ENCODE measurements at regions not wholly inside any gene's neighbourhood (a gene's known extent, or its start where the extent isn't known, plus 50 kb on each side); places are given as distances from the start of the nearest gene placed in this dataset.

DNA sequence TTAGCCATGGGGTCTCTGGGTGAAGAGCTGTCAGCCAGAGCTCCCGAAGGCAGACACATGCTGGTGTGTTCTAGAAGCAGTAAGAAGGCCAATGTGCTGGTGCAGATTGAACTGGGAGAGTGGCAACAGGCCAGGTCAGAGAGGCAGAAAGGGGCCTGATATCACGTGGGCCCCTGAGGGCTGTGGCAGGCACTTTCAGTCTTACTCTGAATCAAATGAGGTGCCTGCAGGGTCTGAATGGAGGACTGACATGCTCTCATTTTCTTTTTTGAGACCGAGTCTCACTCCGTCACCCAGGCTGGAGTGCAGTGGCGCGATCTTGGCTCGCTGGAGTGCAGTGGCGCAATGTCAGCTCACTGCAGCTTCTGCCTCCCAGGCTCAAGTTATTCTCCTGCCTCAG is 293.8 kb downstream of the ABCC12 start:
- no peak overlapping the region for H3K4me3 ChIP-seq (ENCODE audit: insufficient read depth, low read depth, low read length, poor library complexity, severe bottlenecking)
- no peaks in the 10 kb centered on the region for H3K9me3 ChIP-seq (ENCODE audit: control insufficient read depth, low read length)
- no peaks in the 10 kb centered on the region for H3K27me3 ChIP-seq (replicated peaks; ENCODE audit: control insufficient read depth, insufficient read depth, low read length, poor library complexity, severe bottlenecking)
- H3K36me3 ChIP-seq (ENCODE audit: control insufficient read depth, insufficient read depth, low read length) = no peaks in the 10 kb centered on the region
- H3K27ac ChIP-seq (ENCODE audit: insufficient read depth, low read length, poor library complexity, severe bottlenecking) = no peak overlapping the region
- no peak for DNase-seq
- H3K4me1 ChIP-seq (ENCODE audit: control insufficient read depth, insufficient read depth, low read length, poor library complexity, severe bottlenecking) = no peaks in the 10 kb centered on the region

DNA sequence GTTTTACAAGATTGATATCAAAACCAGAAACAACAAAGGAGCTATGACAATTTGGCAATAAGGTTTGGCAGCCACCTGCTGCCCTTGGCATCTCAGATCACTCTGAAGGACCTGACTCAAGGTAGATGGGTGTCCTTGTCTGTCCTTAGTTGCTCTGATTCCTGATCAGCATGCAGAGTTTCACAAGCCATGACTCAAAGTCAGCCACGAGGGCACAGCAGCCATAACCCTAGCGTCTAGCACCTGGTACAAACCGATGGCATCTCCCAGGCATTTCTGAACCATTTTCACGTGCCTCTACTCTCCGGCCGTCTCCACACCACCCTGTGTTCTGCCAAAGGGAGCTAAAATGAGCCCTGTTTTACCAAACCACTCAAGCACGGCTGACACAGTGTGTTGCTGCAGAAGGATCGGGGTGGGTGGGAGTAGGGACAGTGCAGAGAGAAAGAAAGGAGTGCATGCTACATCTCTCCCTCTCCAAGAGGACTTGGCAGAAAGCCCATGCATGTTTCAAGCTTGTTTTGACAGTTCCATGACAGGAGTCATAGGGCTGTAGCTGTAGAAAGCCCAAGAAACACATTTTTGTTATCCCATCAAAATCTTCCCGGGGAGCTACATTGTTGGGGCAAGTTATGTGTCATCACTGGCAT is 297.3 kb downstream of the ABCC12 start:
- no peak overlapping the region for H3K27ac ChIP-seq (ENCODE audit: insufficient read depth, low read length, poor library complexity, severe bottlenecking)
- H3K9me3 ChIP-seq (ENCODE audit: control insufficient read depth, low read length) = no peaks in the 10 kb centered on the region
- no peak for DNase-seq
- H3K27me3 ChIP-seq (replicated peaks; ENCODE audit: control insufficient read depth, insufficient read depth, low read length, poor library complexity, severe bottlenecking) = no peaks in the 10 kb centered on the region
- no peaks in the 10 kb centered on the region for H3K4me1 ChIP-seq (ENCODE audit: control insufficient read depth, insufficient read depth, low read length, poor library complexity, severe bottlenecking)
- H3K4me3 ChIP-seq (ENCODE audit: insufficient read depth, low read depth, low read length, poor library complexity, severe bottlenecking) = no peak overlapping the region
- no peaks in the 10 kb centered on the region for H3K36me3 ChIP-seq (ENCODE audit: control insufficient read depth, insufficient read depth, low read length)

DNA sequence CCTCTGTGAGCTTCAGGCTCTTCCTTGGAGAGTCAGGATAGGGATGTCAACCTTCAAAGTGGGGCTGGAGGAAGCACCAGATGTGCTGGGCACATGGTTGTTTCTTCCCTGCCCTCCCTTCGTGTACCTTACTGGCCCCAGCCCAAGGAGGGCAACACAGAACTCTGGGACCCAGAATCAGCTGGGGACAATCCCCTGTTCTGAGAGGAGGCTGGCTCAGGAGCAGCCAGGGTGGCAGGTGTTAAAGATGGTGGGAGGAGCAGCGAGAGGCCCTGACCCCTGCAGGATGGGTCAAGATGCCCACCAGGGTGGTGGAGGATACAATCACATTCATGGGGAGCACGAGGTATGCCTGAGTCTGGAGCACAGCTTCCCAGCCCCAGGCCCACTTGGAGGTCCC is 300.4 kb downstream of the ABCC12 start:
- H3K4me1 ChIP-seq (ENCODE audit: control insufficient read depth, insufficient read depth, low read length, poor library complexity, severe bottlenecking) = no peaks in the 10 kb centered on the region
- H3K27ac ChIP-seq (ENCODE audit: insufficient read depth, low read length, poor library complexity, severe bottlenecking) = no peak overlapping the region
- no peaks in the 10 kb centered on the region for H3K27me3 ChIP-seq (replicated peaks; ENCODE audit: control insufficient read depth, insufficient read depth, low read length, poor library complexity, severe bottlenecking)
- H3K9me3 ChIP-seq (ENCODE audit: control insufficient read depth, low read length) = no peaks in the 10 kb centered on the region
- DNase-seq = no peak
- H3K36me3 ChIP-seq (ENCODE audit: control insufficient read depth, insufficient read depth, low read length) = no peaks in the 10 kb centered on the region
- H3K4me3 ChIP-seq (ENCODE audit: insufficient read depth, low read depth, low read length, poor library complexity, severe bottlenecking) = no peak overlapping the region

DNA sequence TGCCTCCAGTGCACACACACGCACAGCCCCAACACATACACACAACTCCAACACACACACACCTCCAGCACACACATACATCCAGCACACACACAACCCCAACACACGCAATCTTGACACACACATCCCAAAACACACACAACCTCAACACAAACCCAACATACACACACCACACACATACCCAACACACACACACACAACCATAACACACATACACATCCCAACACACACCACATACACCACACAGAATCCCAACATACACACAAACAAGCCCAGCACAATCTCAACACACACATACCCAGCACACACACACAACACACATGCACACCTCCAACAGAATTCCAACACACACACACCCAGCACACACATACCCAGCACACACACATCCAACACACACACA is 301.1 kb downstream of the ABCC12 start:
- Histone ChIP-seq H3K27me3 (replicated peaks; ENCODE audit: control insufficient read depth, insufficient read depth, low read length, poor library complexity, severe bottlenecking) (no peaks in the 10 kb centered on the region), H3K9me3 (ENCODE audit: control insufficient read depth, low read length) (no peaks in the 10 kb centered on the region), H3K36me3 (ENCODE audit: control insufficient read depth, insufficient read depth, low read length) (no peaks in the 10 kb centered on the region), H3K4me3 (ENCODE audit: insufficient read depth, low read depth, low read length, poor library complexity, severe bottlenecking) (no peak overlapping the region), H3K27ac (ENCODE audit: insufficient read depth, low read length, poor library complexity, severe bottlenecking) (no peak overlapping the region), H3K4me1 (ENCODE audit: control insufficient read depth, insufficient read depth, low read length, poor library complexity, severe bottlenecking) (no peaks in the 10 kb centered on the region)
- DNase-seq = no peak

DNA sequence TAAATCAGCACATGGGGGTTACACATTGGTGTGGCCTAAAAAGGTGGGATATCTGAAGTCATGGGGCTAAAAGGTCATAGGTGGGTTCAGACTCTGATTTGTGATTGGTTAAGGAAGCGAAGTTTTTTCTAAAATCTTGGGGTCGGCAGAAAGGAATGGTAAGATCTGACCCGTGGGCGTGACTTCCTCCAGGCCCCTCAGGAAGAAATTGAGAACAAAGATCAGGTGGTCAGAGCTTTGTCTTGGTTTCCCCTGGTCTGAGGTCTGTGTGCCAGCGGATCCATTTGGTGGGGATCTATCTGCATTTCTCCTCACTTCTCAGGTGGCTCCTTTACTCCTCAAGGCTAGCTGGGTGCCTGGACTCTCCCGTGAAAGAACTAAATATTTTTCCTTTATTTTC is 302.8 kb downstream of the ABCC12 start:
- H3K4me3 ChIP-seq (ENCODE audit: insufficient read depth, low read depth, low read length, poor library complexity, severe bottlenecking) = no peak overlapping the region
- no peaks in the 10 kb centered on the region for H3K27me3 ChIP-seq (replicated peaks; ENCODE audit: control insufficient read depth, insufficient read depth, low read length, poor library complexity, severe bottlenecking)
- no peaks in the 10 kb centered on the region for H3K4me1 ChIP-seq (ENCODE audit: control insufficient read depth, insufficient read depth, low read length, poor library complexity, severe bottlenecking)
- H3K27ac ChIP-seq (ENCODE audit: insufficient read depth, low read length, poor library complexity, severe bottlenecking) = no peak overlapping the region
- DNase-seq = no peak
- no peaks in the 10 kb centered on the region for H3K36me3 ChIP-seq (ENCODE audit: control insufficient read depth, insufficient read depth, low read length)
- no peaks in the 10 kb centered on the region for H3K9me3 ChIP-seq (ENCODE audit: control insufficient read depth, low read length)

DNA sequence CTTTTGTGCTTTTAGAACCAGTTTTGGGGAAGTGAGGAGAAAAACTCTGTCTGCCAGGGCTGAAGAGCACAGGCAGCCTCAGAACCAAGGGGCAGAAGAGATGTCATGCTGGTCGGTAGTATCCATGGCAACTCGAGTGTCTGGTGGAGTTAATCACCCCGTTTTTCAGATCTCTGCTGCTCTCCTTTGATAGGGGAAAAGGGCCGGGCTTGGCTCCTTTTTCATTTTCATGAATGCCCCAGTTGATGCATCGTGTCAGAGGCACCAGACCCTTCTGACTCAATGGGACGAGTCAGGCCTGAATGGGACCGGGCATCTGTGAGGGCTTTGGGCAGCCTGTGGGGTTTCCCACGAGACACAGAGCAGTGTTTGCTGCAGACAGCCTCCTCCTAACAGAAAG is 304.6 kb downstream of the ABCC12 start:
- Histone ChIP-seq H3K27ac (ENCODE audit: insufficient read depth, low read length, poor library complexity, severe bottlenecking) (no peak overlapping the region), H3K4me3 (ENCODE audit: insufficient read depth, low read depth, low read length, poor library complexity, severe bottlenecking) (no peak overlapping the region)

GRCh38 chr16:47849736-47850135 is 306.1 kb downstream of the ABCC12 start:
- no peak for DNase-seq
- H3K36me3 ChIP-seq (ENCODE audit: control insufficient read depth, insufficient read depth, low read length) = no peaks in the 10 kb centered on the region
- no peak overlapping the region for H3K4me3 ChIP-seq (ENCODE audit: insufficient read depth, low read depth, low read length, poor library complexity, severe bottlenecking)
- H3K9me3 ChIP-seq (ENCODE audit: control insufficient read depth, low read length) = no peaks in the 10 kb centered on the region
- no peaks in the 10 kb centered on the region for H3K27me3 ChIP-seq (replicated peaks; ENCODE audit: control insufficient read depth, insufficient read depth, low read length, poor library complexity, severe bottlenecking)
- H3K27ac ChIP-seq (ENCODE audit: insufficient read depth, low read length, poor library complexity, severe bottlenecking) = no peak overlapping the region
- no peaks in the 10 kb centered on the region for H3K4me1 ChIP-seq (ENCODE audit: control insufficient read depth, insufficient read depth, low read length, poor library complexity, severe bottlenecking)

More for the DNA sequence above, 304.6 kb downstream of the ABCC12 start:
- H3K27me3 ChIP-seq (replicated peaks; ENCODE audit: control insufficient read depth, insufficient read depth, low read length, poor library complexity, severe bottlenecking) = no peaks in the 10 kb centered on the region
- H3K36me3 ChIP-seq (ENCODE audit: control insufficient read depth, insufficient read depth, low read length) = no peaks in the 10 kb centered on the region
- H3K9me3 ChIP-seq (ENCODE audit: control insufficient read depth, low read length) = no peaks in the 10 kb centered on the region
- H3K4me1 ChIP-seq (ENCODE audit: control insufficient read depth, insufficient read depth, low read length, poor library complexity, severe bottlenecking) = no peaks in the 10 kb centered on the region
- DNase-seq = no peak

- H3K27me3 ChIP-seq (replicated peaks; ENCODE audit: control insufficient read depth, insufficient read depth, low read length, poor library complexity, severe bottlenecking) = no peaks in the 10 kb centered on the region
- no peaks in the 10 kb centered on the region for H3K9me3 ChIP-seq (ENCODE audit: control insufficient read depth, low read length)
- no peak for DNase-seq
- no peaks in the 10 kb centered on the region for H3K4me1 ChIP-seq (ENCODE audit: control insufficient read depth, insufficient read depth, low read length, poor library complexity, severe bottlenecking)
- H3K4me3 ChIP-seq (ENCODE audit: insufficient read depth, low read depth, low read length, poor library complexity, severe bottlenecking) = no peak overlapping the region
- no peak overlapping the region for H3K27ac ChIP-seq (ENCODE audit: insufficient read depth, low read length, poor library complexity, severe bottlenecking)
- H3K36me3 ChIP-seq (ENCODE audit: control insufficient read depth, insufficient read depth, low read length) = no peaks in the 10 kb centered on the region
Measured at GRCh38 chr16:47848421-47849109, 307.2 kb downstream of the ABCC12 start.

DNA sequence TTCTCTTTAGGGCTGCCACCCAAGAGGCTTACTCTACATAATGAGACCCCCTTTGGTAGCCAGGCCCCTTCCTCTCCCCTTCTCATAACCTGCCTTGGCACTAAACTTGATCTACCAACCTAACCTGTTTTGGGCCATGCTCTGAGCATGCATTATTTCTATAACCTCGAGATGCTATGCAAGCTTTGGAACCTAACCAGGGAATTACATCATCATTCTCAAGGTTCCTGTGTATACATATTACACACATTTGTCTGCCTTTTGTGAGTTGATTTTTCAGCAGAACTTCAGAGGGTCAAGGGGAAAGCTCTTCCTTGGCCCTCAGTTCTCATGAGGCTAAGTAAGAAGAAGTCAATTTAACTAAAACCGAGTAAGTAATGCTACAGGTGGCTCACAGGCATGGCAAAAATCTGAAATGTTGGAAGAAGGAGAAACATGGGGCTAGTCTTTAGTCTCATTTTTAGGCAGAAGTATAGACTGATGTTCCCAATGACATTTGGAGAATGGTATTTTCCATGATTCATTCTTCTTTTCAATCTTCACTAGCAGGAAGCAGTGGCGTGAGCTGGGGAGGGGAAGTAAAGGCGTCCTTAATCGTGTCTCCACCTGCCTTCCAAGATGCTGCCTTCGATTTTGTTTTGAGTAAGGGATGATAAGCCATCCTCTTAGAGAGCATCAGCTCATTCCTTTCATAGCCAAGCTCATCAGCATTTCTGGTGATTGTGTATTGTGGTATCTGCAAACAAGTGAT is 308.4 kb downstream of the ABCC12 start:
- Histone ChIP-seq H3K9me3 (ENCODE audit: control insufficient read depth, low read length) (no peaks in the 10 kb centered on the region), H3K36me3 (ENCODE audit: control insufficient read depth, insufficient read depth, low read length) (no peaks in the 10 kb centered on the region), H3K27ac (ENCODE audit: insufficient read depth, low read length, poor library complexity, severe bottlenecking) (no peak overlapping the region), H3K4me3 (ENCODE audit: insufficient read depth, low read depth, low read length, poor library complexity, severe bottlenecking) (no peak overlapping the region), H3K27me3 (replicated peaks; ENCODE audit: control insufficient read depth, insufficient read depth, low read length, poor library complexity, severe bottlenecking) (no peaks in the 10 kb centered on the region), H3K4me1 (ENCODE audit: control insufficient read depth, insufficient read depth, low read length, poor library complexity, severe bottlenecking) (no peaks in the 10 kb centered on the region)
- no peak for DNase-seq

DNA sequence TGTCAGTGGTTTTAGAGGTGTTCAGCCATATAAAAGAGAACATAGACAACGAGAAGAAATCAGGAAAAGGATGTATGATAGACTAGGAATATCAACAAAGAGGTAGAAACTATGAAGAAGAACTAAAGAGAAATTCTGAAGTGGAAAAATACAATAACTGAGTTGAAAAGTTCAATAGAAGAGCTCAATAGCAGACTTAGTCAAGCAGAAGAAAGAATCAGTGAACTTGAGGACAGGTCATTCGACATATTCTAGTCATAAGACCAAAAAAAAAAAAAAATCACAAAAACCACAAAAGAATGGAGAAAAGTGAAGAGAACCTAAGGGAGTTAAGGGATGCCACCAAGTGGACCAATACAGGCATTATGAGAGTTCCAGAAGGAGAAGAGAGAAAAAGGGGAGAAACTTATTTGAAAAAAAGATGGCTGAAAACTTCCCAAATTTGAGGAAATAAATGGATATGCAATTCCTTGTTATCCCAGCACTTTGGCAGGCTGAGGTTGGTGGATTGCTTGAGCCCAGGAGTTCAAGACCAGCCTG is 321.2 kb downstream of the ABCC12 start:
- Histone ChIP-seq H3K4me1 (ENCODE audit: control insufficient read depth, insufficient read depth, low read length, poor library complexity, severe bottlenecking) (no peaks in the 10 kb centered on the region), H3K9me3 (ENCODE audit: control insufficient read depth, low read length) (peaks cover 4% of the 10 kb centered on the region), H3K27ac (ENCODE audit: insufficient read depth, low read length, poor library complexity, severe bottlenecking) (no peak overlapping the region), H3K36me3 (ENCODE audit: control insufficient read depth, insufficient read depth, low read length) (no peaks in the 10 kb centered on the region), H3K4me3 (ENCODE audit: insufficient read depth, low read depth, low read length, poor library complexity, severe bottlenecking) (no peak overlapping the region), H3K27me3 (replicated peaks; ENCODE audit: control insufficient read depth, insufficient read depth, low read length, poor library complexity, severe bottlenecking) (no peaks in the 10 kb centered on the region)
- no peak for DNase-seq
